ENCODE measurements at regions not wholly inside any gene's neighbourhood (a gene's known extent, or its start where the extent isn't known, plus 50 kb on each side); places are given as distances from the start of the nearest gene placed in this dataset.
"Not testable (repeated sequence)": the region's sequence is repeated elsewhere in the genome, so short reads cannot be mapped to it uniquely, and the experiment has no call there.

GRCh38 chr1:87408665-87409248 lies 80.1 kb downstream of the LMO4 start:
- no peak for TF ChIP-seq CTCF (IDR thresholded peaks at IDR 0.05; ENCODE audit: insufficient read depth, low read depth, low read length)
- TF ChIP-seq EZH2 (IDR thresholded peaks at IDR 0.05; ENCODE audit: insufficient read depth, low read length): no peak
- DNase-seq (ENCODE audit: low read depth): no peak
- H2AFZ ChIP-seq (ENCODE audit: low read depth, low read length): no peak overlapping the region
- no peak overlapping the region for H3K9ac ChIP-seq (ENCODE audit: low read length)
- H3K79me2 ChIP-seq (ENCODE audit: insufficient read depth, low read length): no peaks in the 10 kb centered on the region
- H3K27me3 Mint-ChIP-seq (ENCODE audit: low read depth, unreplicated experiment): no peaks in the 10 kb centered on the region
- no peak overlapping the region for H3K4me2 ChIP-seq (ENCODE audit: low read length)
- no peaks in the 10 kb centered on the region for H3K36me3 ChIP-seq (ENCODE audit: insufficient read depth, low read length)
- peaks cover 4% of the 10 kb centered on the region for H3K4me1 Mint-ChIP-seq (ENCODE audit: low read depth, unreplicated experiment)
- H3K27ac ChIP-seq (ENCODE audit: low read depth, low read length): no peak overlapping the region
- no peak overlapping the region for H3K4me3 Mint-ChIP-seq (ENCODE audit: unreplicated experiment)
- no peak for FAIRE-seq
- H3K4me1 ChIP-seq (ENCODE audit: insufficient read depth, low read length): no peaks in the 10 kb centered on the region
- H3K9me3 Mint-ChIP-seq (ENCODE audit: unreplicated experiment): peaks cover 2% of the 10 kb centered on the region
- no peak overlapping the region for H3K27ac Mint-ChIP-seq (ENCODE audit: unreplicated experiment)
- no peaks in the 10 kb centered on the region for H4K20me1 ChIP-seq (ENCODE audit: insufficient read depth, low read length)
- H3K27me3 ChIP-seq (ENCODE audit: insufficient read depth, low read length): no peaks in the 10 kb centered on the region
- no peak overlapping the region for H3K4me3 ChIP-seq (ENCODE audit: insufficient read depth, low read depth, low read length)
- no peaks in the 10 kb centered on the region for H3K9me3 ChIP-seq (ENCODE audit: insufficient read depth, low read depth, low read length)
- no peaks in the 10 kb centered on the region for H3K36me3 Mint-ChIP-seq (ENCODE audit: low read depth, unreplicated experiment)

DNA sequence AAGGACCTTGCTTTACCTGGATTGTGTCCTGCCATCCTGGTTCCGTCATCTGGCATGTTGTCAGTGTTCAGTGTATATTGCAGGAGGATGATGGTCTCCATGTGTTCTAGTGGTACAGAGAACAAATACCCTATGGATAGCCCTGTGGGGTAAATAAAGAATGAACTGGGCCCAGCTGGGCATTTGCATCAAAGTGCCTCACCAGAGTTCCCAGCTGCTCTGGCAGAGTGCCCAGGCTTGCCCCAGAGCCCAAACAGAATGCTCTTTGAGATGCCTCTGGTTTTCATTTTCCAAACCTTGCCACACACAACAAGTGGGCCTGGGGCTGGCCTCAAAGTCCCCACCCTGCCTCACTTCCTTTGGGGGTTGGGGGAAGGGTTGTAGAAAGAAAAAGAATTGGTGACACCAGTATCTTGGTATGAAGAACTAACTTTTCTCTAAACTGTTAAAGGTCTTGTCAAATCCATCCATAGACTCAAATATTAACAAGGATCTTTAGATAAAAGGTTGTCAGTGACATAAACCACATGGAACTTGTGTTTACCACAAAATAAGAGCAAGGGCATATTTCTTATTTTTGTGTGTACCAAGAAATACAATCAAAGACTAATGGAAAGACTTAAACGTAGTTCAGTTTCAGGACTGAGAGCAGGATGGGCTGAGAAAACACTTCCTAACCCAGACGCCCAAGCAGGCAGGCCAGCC lies 82.2 kb downstream of the LMO4 start:
- FAIRE-seq: no peak
- Histone ChIP-seq H3K27ac (ENCODE audit: low read depth, low read length) (no peak overlapping the region), H3K4me2 (ENCODE audit: low read length) (no peak overlapping the region), H3K79me2 (ENCODE audit: insufficient read depth, low read length) (no peaks in the 10 kb centered on the region), H3K4me1 (ENCODE audit: insufficient read depth, low read length) (no peaks in the 10 kb centered on the region), H3K27me3 (ENCODE audit: insufficient read depth, low read length) (no peaks in the 10 kb centered on the region), H3K36me3 (ENCODE audit: insufficient read depth, low read length) (no peaks in the 10 kb centered on the region), H2AFZ (ENCODE audit: low read depth, low read length) (no peak overlapping the region), H3K9ac (ENCODE audit: low read length) (no peak overlapping the region), H3K4me3 (ENCODE audit: insufficient read depth, low read depth, low read length) (no peak overlapping the region), H4K20me1 (ENCODE audit: insufficient read depth, low read length) (no peaks in the 10 kb centered on the region), H3K9me3 (ENCODE audit: insufficient read depth, low read depth, low read length) (no peaks in the 10 kb centered on the region)
- no peak for TF ChIP-seq CTCF (IDR thresholded peaks at IDR 0.05; ENCODE audit: insufficient read depth, low read depth, low read length)
- no peak for TF ChIP-seq EZH2 (IDR thresholded peaks at IDR 0.05; ENCODE audit: insufficient read depth, low read length)
- no peaks in the 10 kb centered on the region for H3K27me3 Mint-ChIP-seq (ENCODE audit: low read depth, unreplicated experiment)
- H3K4me3 Mint-ChIP-seq (ENCODE audit: unreplicated experiment): no peak overlapping the region
- H3K27ac Mint-ChIP-seq (ENCODE audit: unreplicated experiment): peak overlapping the region; percentile 58
- peak; percentile 6 for DNase-seq (ENCODE audit: low read depth)
- H3K9me3 Mint-ChIP-seq (ENCODE audit: unreplicated experiment): peaks cover 3% of the 10 kb centered on the region
- H3K4me1 Mint-ChIP-seq (ENCODE audit: low read depth, unreplicated experiment): peaks cover 4% of the 10 kb centered on the region
- no peaks in the 10 kb centered on the region for H3K36me3 Mint-ChIP-seq (ENCODE audit: low read depth, unreplicated experiment)

GRCh38 chr1:87413846-87414245 lies 85.2 kb downstream of the LMO4 start:
- H3K4me3 ChIP-seq (ENCODE audit: insufficient read depth, low read depth, low read length); H3K9me3 Mint-ChIP-seq (ENCODE audit: unreplicated experiment); H3K4me2 ChIP-seq (ENCODE audit: low read length); FAIRE-seq; H3K4me3 Mint-ChIP-seq (ENCODE audit: unreplicated experiment); H2AFZ ChIP-seq (ENCODE audit: low read depth, low read length); H3K27me3 ChIP-seq (ENCODE audit: insufficient read depth, low read length); H3K27ac Mint-ChIP-seq (ENCODE audit: unreplicated experiment); H4K20me1 ChIP-seq (ENCODE audit: insufficient read depth, low read length); H3K36me3 Mint-ChIP-seq (ENCODE audit: low read depth, unreplicated experiment); H3K4me1 ChIP-seq (ENCODE audit: insufficient read depth, low read length); DNase-seq (ENCODE audit: low read depth); H3K9me3 ChIP-seq (ENCODE audit: insufficient read depth, low read depth, low read length); H3K27me3 Mint-ChIP-seq (ENCODE audit: low read depth, unreplicated experiment); H3K79me2 ChIP-seq (ENCODE audit: insufficient read depth, low read length); H3K36me3 ChIP-seq (ENCODE audit: insufficient read depth, low read length); H3K27ac ChIP-seq (ENCODE audit: low read depth, low read length); H3K9ac ChIP-seq (ENCODE audit: low read length); H3K4me1 Mint-ChIP-seq (ENCODE audit: low read depth, unreplicated experiment): not testable (repeated sequence)
